CD4-positive, alpha-beta T cell (primary cell): ENCODE measurements at regions not wholly inside any gene's neighbourhood (a gene's known extent, or its start where the extent isn't known, plus 50 kb on each side); places are given as distances from the start of the nearest gene placed in this dataset.

Source experiments
- ATAC-seq: fragments of 200-7000 bp; cut with Tn5 transposase; one replicate; pipeline ENCODE4 v1.10.0; 2022; ENCODE audit warnings: mild to moderate bottlenecking; ENCODE audit not compliant: poor library complexity
- CTCF ChIA-PET: fragments of 350-600 bp; sonication (Branson Sonifier 250); formaldehyde crosslinking; loops from one replicate; lab custom pipeline; 2021; ENCODE audit warnings: antibody characterized with exemption, inconsistent platforms; lab: Charles Lee
- POLR2A ChIA-PET: fragments of 350-600 bp; sonication (Branson Sonifier 250); formaldehyde crosslinking; loops from one replicate; lab custom pipeline; 2021; ENCODE audit warnings: antibody characterized with exemption, inconsistent platforms; lab: Charles Lee
- DNase-seq, 14 experiments: peaks; one replicate each; pipeline ENCODE4 v3.0.0-alpha.2; 2013 to 2020; ENCODE audit warnings: mixed read lengths in 2 of 14
- H3K27ac ChIP-seq, 2 donors: one replicate each; pipeline versions ENCODE4 v1.5.1 to v1.7.0; 2013; ENCODE audit warnings: low read length in 2 of 2, low read depth in 1 of 2, mild to moderate bottlenecking in 1 of 2
- H3K27me3 ChIP-seq, 2 experiments: 1 replicate in 1 of 2; 2 replicates in 1 of 2; pipeline versions ENCODE4 v1.6.1 to v1.7.0; 2013; ENCODE audit warnings: low read length in 2 of 2, control low read depth in 1 of 2, mild to moderate bottlenecking in 1 of 2, moderate library complexity in 1 of 2; ENCODE audit not compliant: insufficient read depth in 2 of 2, control insufficient read depth in 1 of 2
- H3K36me3 ChIP-seq: one replicate; pipeline ENCODE4 v1.6.1; 2013; ENCODE audit warnings: low read length, control low read depth; ENCODE audit not compliant: insufficient read depth
- H3K4me1 ChIP-seq: one replicate; pipeline ENCODE4 v1.6.1; 2013; ENCODE audit warnings: low read length, control low read depth; ENCODE audit not compliant: insufficient read depth
- H3K4me3 ChIP-seq: one replicate; pipeline ENCODE4 v1.5.1; 2013; ENCODE audit warnings: mild to moderate bottlenecking, low read length, moderate library complexity
- H3K9me3 ChIP-seq, 2 experiments: 1 replicate in 1 of 2; 2 replicates in 1 of 2; pipeline versions ENCODE4 v1.6.1 to v1.7.0; 2013; ENCODE audit warnings: low read length in 2 of 2, mild to moderate bottlenecking in 2 of 2, control low read depth in 1 of 2, moderate library complexity in 1 of 2; ENCODE audit not compliant: control insufficient read depth in 1 of 2, insufficient read depth in 1 of 2
- H3K27ac Mint-ChIP-seq: one replicate; pipeline ENCODE4 v1.8.0; 2020; ENCODE audit warnings: mixed read lengths
- H3K27me3 Mint-ChIP-seq: one replicate; pipeline ENCODE4 v1.8.0; 2021; ENCODE audit warnings: mixed read lengths
- H3K36me3 Mint-ChIP-seq: one replicate; pipeline ENCODE4 v1.8.0; 2021; ENCODE audit warnings: low read depth, mixed read lengths
- H3K4me1 Mint-ChIP-seq: one replicate; pipeline ENCODE4 v1.8.0; 2021; ENCODE audit warnings: low read depth, mixed read lengths
- H3K4me3 Mint-ChIP-seq: one replicate; pipeline ENCODE4 v1.8.0; 2020; ENCODE audit warnings: mild to moderate bottlenecking, mixed read lengths
- H3K9me3 Mint-ChIP-seq: one replicate; pipeline ENCODE4 v1.8.0; 2020; ENCODE audit warnings: mixed read lengths
- intact Hi-C, 2 experiments: fragments of 100-400 bp; cut with DNase I in 1 of 2; cut with micrococcal nuclease in 1 of 2; formaldehyde crosslinking; loops; one replicate each; pipeline versions ENCODE4 v1.15.1 to v1.9.0; 2023 to 2025; cut with DNase I, micrococcal nuclease
- TF ChIP-seq, protein P1 (sequence below): fragments of 200-600 bp; IDR thresholded peaks from one replicate; pipeline ENCODE4 v1.8.0; 2022; ENCODE audit warnings: antibody characterized with exemption, mild to moderate bottlenecking

DNA sequence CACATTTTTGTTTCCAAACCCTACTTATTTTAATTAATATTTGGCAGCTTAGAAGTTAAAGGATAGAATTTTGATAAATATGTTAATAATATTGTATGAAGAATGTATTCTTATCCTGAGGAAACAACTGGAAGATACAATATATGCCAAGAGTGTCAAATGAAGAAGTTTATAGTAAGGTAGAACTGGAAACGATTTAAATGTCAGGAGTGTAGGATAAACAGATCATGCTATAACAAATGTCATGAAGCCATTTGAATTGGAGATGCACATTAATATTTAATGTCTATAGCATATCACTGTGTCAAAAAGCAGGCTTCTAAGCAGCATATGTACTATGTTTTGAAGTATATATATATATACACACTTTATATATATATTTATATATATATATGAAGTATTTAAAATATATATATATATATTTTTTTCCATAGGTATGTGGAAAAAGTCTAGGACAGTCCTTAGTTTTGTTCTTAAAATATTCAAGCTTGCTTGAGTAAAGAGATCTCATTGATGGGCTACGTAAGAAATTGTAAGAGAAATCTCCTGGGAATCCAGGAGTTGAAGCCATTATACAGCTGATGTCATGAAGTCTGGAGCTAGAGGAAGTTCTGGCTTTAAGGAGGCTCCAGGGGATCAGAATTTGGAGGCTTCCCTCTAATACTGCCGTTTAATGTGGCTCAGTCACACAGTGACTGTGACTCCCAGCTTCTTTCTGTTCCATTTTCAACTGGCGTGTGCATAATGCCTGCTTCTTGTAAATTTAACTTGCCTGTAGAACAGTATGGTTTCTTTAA lies 79.9 kb upstream of the MYCBP2 start:
- Mint-ChIP-seq H3K27ac (no peak overlapping the region), H3K27me3 (no peaks in the 10 kb centered on the region), H3K9me3 (no peaks in the 10 kb centered on the region), H3K4me3 (no peak overlapping the region), H3K4me1 (no peaks in the 10 kb centered on the region), H3K36me3 (no peaks in the 10 kb centered on the region)
- ChIA-PET CTCF (no interaction called here), POLR2A (interaction anchor here (1.2 kb wide), 1 partner anchor 79 kb away, joined by 3 read pairs; no protein-coding TSS in a partner anchor)
- Histone ChIP-seq H3K4me3 (no peak overlapping the region), H3K27ac (no peak overlapping the region), H3K4me1 (no peaks in the 10 kb centered on the region), H3K9me3 (no peaks in the 10 kb centered on the region), H3K27me3 (no peaks in the 10 kb centered on the region), H3K36me3 (no peaks in the 10 kb centered on the region)
- TF ChIP-seq, protein P1, sequence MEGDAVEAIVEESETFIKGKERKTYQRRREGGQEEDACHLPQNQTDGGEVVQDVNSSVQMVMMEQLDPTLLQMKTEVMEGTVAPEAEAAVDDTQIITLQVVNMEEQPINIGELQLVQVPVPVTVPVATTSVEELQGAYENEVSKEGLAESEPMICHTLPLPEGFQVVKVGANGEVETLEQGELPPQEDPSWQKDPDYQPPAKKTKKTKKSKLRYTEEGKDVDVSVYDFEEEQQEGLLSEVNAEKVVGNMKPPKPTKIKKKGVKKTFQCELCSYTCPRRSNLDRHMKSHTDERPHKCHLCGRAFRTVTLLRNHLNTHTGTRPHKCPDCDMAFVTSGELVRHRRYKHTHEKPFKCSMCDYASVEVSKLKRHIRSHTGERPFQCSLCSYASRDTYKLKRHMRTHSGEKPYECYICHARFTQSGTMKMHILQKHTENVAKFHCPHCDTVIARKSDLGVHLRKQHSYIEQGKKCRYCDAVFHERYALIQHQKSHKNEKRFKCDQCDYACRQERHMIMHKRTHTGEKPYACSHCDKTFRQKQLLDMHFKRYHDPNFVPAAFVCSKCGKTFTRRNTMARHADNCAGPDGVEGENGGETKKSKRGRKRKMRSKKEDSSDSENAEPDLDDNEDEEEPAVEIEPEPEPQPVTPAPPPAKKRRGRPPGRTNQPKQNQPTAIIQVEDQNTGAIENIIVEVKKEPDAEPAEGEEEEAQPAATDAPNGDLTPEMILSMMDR: no peak
- intact Hi-C loops: no loop called here
- DNase-seq (no peak), ATAC-seq (no peak)

DNA sequence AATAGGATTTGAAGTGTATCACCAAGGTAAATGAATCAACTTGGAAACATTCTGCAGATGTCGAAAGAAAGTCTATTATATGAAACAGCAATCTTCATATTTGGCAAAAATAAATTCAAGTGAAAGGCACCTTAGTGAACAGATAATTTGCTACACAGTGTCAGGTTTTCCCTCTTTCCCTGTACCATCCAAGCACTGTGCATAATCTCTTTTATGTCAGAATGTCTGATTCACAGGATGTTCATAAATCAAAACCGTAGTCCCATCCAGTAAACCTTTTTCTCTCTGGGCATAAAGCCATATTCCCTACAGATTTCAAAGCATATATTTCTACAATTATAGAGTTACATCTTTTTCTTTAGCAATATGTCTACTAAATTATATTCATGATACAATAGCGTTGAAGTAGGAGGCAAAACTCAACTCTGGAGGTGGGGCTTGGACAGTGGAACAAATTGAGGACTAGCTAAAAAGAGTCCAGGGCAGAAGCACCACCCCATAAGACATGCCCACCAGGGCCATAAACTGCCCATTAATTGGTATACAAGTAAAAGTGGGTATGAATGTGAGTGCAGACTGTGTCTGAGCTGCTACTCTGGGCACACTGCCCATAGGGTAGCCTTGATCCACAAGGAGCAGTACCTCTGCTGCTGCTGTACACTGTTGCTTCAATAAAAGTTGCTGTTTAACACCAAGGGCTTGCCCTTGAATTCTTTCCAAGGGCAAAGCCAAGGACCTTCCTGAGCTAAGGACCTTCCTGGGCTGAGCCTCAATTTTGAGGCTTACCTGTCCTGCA lies 72.1 kb upstream of the MYCBP2 start:
- Mint-ChIP-seq H3K36me3 (no peaks in the 10 kb centered on the region), H3K4me3 (no peak overlapping the region), H3K9me3 (no peaks in the 10 kb centered on the region), H3K27ac (no peak overlapping the region), H3K27me3 (no peaks in the 10 kb centered on the region), H3K4me1 (peaks cover 6% of the 10 kb centered on the region)
- no peak for DNase-seq
- no peaks in the 10 kb centered on the region for H3K27me3 ChIP-seq
- intact Hi-C loops: no loop called here
- no peaks in the 10 kb centered on the region for H3K9me3 ChIP-seq
- POLR2A ChIA-PET: no interaction called here
- H3K4me1 ChIP-seq: no peaks in the 10 kb centered on the region
- TF ChIP-seq, protein P1: no peak
- no peak for ATAC-seq
- no peak overlapping the region for H3K27ac ChIP-seq
- H3K4me3 ChIP-seq: no peak overlapping the region
- CTCF ChIA-PET: no interaction called here
- no peaks in the 10 kb centered on the region for H3K36me3 ChIP-seq

- DNase-seq: no peak
- TF ChIP-seq, protein P1: no peak
- Histone ChIP-seq H3K4me3 (no peak overlapping the region), H3K27ac (no peak overlapping the region), H3K36me3 (no peaks in the 10 kb centered on the region), H3K9me3 (no peaks in the 10 kb centered on the region), H3K4me1 (no peaks in the 10 kb centered on the region), H3K27me3 (no peaks in the 10 kb centered on the region)
- Mint-ChIP-seq H3K4me3 (no peak overlapping the region), H3K4me1 (peaks cover 18% of the 10 kb centered on the region), H3K9me3 (no peaks in the 10 kb centered on the region), H3K27me3 (no peaks in the 10 kb centered on the region), H3K27ac (no peak overlapping the region), H3K36me3 (no peaks in the 10 kb centered on the region)
- ChIA-PET CTCF (interaction anchor here (1.0 kb wide), 1 partner anchor 9 kb away, joined by 3 read pairs; no protein-coding TSS in a partner anchor), POLR2A (no interaction called here)
- no peak for ATAC-seq
- intact Hi-C loops: no loop called here
These were observed 70.7 kb upstream of the MYCBP2 start for GRCh38 chr13:77397636-77398035.
